ENCODE measurements at regions not wholly inside any gene's neighbourhood (a gene's known extent, or its start where the extent isn't known, plus 50 kb on each side); places are given as distances from the start of the nearest gene placed in this dataset.

DNA sequence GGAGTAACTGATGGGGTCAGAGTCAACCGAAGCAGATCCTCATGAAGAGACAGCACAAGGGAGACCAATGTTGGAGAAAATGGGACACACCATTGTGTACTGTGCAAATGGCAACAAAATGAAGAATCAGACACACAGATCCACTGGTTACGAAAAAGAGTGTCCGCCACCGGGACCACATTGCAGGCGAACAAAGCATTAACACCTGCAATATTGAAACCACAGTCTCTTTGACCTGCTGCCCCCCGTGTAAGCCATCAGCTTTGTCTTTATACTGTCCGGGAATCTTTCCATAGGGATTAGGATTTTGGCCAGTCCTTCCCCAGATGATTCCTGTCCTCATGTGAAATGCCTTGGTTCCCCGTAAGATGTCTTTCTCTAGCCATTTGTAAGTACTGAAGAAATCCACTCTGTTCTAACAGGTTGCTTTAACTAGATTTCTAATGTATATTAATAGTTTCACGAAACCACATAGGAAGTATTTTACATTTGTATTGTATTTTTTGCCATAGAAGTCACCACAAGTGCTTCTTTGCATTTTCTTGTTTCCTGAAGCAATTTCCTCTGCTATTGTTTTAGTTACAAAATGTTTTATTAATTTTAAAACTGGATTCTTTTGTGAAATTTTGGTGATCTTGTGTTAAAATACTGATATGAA lies 140.8 kb upstream of the NFE2L3 start:
- TF ChIP-seq, protein P1, sequence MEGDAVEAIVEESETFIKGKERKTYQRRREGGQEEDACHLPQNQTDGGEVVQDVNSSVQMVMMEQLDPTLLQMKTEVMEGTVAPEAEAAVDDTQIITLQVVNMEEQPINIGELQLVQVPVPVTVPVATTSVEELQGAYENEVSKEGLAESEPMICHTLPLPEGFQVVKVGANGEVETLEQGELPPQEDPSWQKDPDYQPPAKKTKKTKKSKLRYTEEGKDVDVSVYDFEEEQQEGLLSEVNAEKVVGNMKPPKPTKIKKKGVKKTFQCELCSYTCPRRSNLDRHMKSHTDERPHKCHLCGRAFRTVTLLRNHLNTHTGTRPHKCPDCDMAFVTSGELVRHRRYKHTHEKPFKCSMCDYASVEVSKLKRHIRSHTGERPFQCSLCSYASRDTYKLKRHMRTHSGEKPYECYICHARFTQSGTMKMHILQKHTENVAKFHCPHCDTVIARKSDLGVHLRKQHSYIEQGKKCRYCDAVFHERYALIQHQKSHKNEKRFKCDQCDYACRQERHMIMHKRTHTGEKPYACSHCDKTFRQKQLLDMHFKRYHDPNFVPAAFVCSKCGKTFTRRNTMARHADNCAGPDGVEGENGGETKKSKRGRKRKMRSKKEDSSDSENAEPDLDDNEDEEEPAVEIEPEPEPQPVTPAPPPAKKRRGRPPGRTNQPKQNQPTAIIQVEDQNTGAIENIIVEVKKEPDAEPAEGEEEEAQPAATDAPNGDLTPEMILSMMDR (IDR thresholded peaks at IDR 0.05; ENCODE audit: control insufficient read depth, insufficient read depth, low read depth, low read length, missing control alignments): no peak
- H3K4me3 ChIP-seq (ENCODE audit: control insufficient read depth, low read depth, low read length): no peak overlapping the region
- no peak for DNase-seq (ENCODE audit: low read depth)

DNA sequence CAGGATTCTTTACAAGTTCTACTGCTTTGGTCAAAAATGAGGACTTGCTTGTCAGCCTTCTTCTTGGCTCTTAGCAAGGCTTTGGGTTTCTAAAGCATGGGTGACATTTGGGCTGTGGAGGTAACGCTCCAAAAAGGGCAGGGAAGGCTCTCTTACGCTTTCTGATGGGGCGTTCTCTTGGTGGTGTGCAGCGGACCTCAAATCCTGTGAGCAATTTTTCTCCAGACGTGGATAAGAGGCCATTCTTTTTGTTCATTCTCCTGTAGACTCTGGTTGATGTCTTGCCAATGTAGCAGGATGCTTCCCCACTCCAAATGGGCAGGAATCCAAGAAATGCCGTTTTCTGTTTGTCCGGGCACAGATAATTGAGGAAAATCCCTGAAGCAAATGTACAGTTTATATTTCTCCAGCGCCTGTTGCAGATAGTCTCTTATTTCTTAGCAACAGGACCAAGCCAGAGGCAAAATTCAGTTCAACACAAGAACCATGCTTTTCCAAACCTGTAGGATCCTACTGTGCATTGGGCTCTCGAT lies 138.4 kb upstream of the NFE2L3 start:
- TF ChIP-seq, protein P1 (IDR thresholded peaks at IDR 0.05; ENCODE audit: control insufficient read depth, insufficient read depth, low read depth, low read length, missing control alignments): no peak
- no peak for DNase-seq (ENCODE audit: low read depth)
- H3K4me3 ChIP-seq (ENCODE audit: control insufficient read depth, low read depth, low read length): no peak overlapping the region

DNA sequence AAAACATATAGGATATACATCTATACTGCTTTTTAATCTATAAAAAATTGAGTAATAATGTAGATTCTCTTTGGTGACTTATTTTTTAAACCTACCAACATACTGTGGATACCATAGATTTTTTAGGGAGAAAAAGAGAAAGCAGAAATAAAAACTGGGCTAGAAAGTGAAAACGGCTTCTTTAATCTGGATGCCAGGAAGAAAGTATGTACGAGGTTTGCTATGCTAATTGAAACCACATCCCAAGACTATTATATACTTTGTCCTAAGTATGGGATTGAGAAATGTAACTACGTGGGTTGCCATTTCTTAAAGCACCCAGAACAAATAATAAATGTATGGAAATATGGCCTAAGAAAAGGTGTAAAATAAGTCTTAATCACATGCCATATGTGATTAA lies 129.0 kb upstream of the NFE2L3 start:
- no peak for DNase-seq (ENCODE audit: low read depth)
- TF ChIP-seq, protein P1 (IDR thresholded peaks at IDR 0.05; ENCODE audit: control insufficient read depth, insufficient read depth, low read depth, low read length, missing control alignments): no peak
- H3K4me3 ChIP-seq (ENCODE audit: control insufficient read depth, low read depth, low read length): no peak overlapping the region

DNA sequence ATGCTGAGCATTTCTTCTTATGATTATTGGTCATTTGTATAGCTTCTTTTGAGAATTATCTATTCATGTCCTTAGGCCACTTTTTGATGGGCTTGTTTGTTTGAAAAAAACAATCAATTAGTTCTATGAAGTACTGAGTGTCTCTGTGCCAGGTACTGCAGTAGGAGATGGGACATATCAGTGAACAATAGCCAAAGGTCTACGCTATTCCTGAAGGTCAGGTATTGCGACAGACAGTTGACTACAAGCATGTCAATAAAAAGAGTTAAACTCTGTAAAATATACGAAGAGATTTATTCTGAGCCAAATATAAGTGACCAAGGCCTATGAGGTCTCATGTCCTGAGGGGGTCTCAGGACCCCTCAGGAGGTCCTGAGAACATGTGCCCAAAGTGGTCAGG lies 122.1 kb upstream of the NFE2L3 start:
- no peak for DNase-seq (ENCODE audit: low read depth)
- TF ChIP-seq, protein P1 (IDR thresholded peaks at IDR 0.05; ENCODE audit: control insufficient read depth, insufficient read depth, low read depth, low read length, missing control alignments): no peak

DNA sequence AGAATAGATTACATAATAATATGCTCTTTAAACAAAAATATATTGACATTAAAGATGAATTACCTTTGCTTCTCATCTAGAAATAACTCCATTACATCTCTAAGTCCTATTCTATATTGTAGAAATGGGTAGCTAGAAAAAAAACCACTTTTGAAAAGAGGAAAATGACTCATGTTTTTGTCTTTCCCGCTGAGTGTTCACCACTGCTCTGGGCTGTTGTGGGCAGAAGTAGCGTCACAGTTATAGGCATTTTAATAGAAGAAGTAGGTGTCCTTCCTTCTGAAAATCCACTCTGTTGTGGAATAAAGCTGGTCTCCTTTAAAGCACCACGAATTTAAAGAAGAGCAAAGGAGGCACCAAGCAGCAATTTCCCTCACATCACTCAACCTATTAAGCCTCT lies 117.6 kb upstream of the NFE2L3 start:
- TF ChIP-seq, protein P1 (IDR thresholded peaks at IDR 0.05; ENCODE audit: control insufficient read depth, insufficient read depth, low read depth, low read length, missing control alignments): no peak
- no peak for DNase-seq (ENCODE audit: low read depth)

More for the DNA sequence above, 122.1 kb upstream of the NFE2L3 start:
- no peak overlapping the region for H3K4me3 ChIP-seq (ENCODE audit: control insufficient read depth, low read depth, low read length)

DNA sequence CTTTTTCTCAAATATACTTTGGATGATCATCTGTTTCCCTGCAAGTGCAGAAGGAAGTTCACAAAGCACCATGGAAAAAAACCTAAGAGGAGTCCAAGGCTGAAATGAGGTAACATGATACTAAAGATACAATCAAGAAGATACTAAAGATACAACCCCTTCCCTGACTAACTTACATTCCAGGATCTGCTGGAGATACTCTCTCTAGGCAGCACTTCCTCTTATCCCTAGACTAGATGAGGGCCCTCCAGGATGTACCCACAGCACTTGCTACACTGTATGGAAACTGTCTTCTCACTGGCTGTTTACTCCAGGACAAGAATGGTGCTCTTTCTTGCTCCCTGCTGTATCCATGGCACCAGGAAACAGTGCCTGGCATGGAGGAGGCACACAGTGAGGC lies 116.4 kb upstream of the NFE2L3 start:
- TF ChIP-seq, protein P1 (IDR thresholded peaks at IDR 0.05; ENCODE audit: control insufficient read depth, insufficient read depth, low read depth, low read length, missing control alignments): no peak
- no peak overlapping the region for H3K4me3 ChIP-seq (ENCODE audit: control insufficient read depth, low read depth, low read length)
- no peak for DNase-seq (ENCODE audit: low read depth)

More for the DNA sequence above, 117.6 kb upstream of the NFE2L3 start:
- no peak overlapping the region for H3K4me3 ChIP-seq (ENCODE audit: control insufficient read depth, low read depth, low read length)
